H1 (cell line): ENCODE measurements at regions not wholly inside any gene's neighbourhood (a gene's known extent, or its start where the extent isn't known, plus 50 kb on each side); places are given as distances from the start of the nearest gene placed in this dataset.

Experiments used
- CHD1 ChIP-seq: IDR thresholded peaks from 2 replicates; pipeline ENCODE4 v1.6.1; 2012; ENCODE audit warnings: low read depth, low read length, improper control_type of control experiment
- CHD2 ChIP-seq: IDR thresholded peaks from 2 replicates; pipeline ENCODE4 v1.6.1; 2012; ENCODE audit warnings: low read length, improper control_type of control experiment
- CHD7 ChIP-seq: fragments of 300-600 bp; sonication (generic); IDR thresholded peaks from 2 replicates; pipeline ENCODE4 v1.7.1; 2012; ENCODE audit warnings: low read length, moderate library complexity, mild to moderate bottlenecking, inconsistent platforms; ENCODE audit not compliant: insufficient replicate concordance
- GABPA ChIP-seq: IDR thresholded peaks from 2 replicates; pipeline ENCODE4 v1.6.1; 2011; ENCODE audit warnings: mild to moderate bottlenecking, low read length, moderate library complexity, borderline replicate concordance; ENCODE audit not compliant: insufficient read depth
- KDM1A ChIP-seq: fragments of 200-600, 300-600 bp; sonication (generic); IDR thresholded peaks from 2 replicates; pipeline ENCODE4 v1.7.1; 2016; ENCODE audit warnings: mild to moderate bottlenecking, low read length, borderline replicate concordance
- SIRT6 ChIP-seq: IDR thresholded peaks from one replicate; pipeline ENCODE4 v1.7.1; 2012; ENCODE audit warnings: low read length, inconsistent platforms

- TF ChIP-seq CHD7 (no peak), GABPA (no peak), CHD1 (no peak), KDM1A (no peak), SIRT6 (no peak), CHD2 (no peak)
Measured at GRCh38 chr10:57506414-57507094, 761.1 kb downstream of the IPMK start (continued).
